T-helper 17 cell (primary cell): ENCODE measurements at regions not wholly inside any gene's neighbourhood (a gene's known extent, or its start where the extent isn't known, plus 50 kb on each side); places are given as distances from the start of the nearest gene placed in this dataset.

Experiments used
- ATAC-seq: fragments of 150-1000 bp; cut with Tn5 transposase; 2 replicates; pipeline ENCODE4 v1.10.0; 2021; ENCODE audit warnings: mild to moderate bottlenecking, moderate library complexity
- DNase-seq, 3 donors: peaks; one replicate each; pipeline versions ENCODE4 v3.0.0 to v3.0.0-alpha.2; 2020 to 2021
- H3K9me3 ChIP-seq: one replicate; pipeline ENCODE4 v1.7.0; 2013; ENCODE audit warnings: low read length, mild to moderate bottlenecking; ENCODE audit not compliant: control insufficient read depth, poor library complexity, severe bottlenecking
- H3K27ac Mint-ChIP-seq: one replicate; pipeline ENCODE4 v1.8.0; 2022; ENCODE audit warnings: mild to moderate bottlenecking, moderate library complexity, mixed read lengths
- H3K27me3 Mint-ChIP-seq: one replicate; pipeline ENCODE4 v1.8.0; 2022; ENCODE audit warnings: mixed read lengths
- H3K36me3 Mint-ChIP-seq: one replicate; pipeline ENCODE4 v1.8.0; 2022; ENCODE audit warnings: low read depth, mixed read lengths
- H3K4me1 Mint-ChIP-seq: one replicate; pipeline ENCODE4 v1.8.0; 2022; ENCODE audit warnings: mild to moderate bottlenecking, mixed read lengths
- H3K4me3 Mint-ChIP-seq: one replicate; pipeline ENCODE4 v1.8.0; 2022; ENCODE audit warnings: mild to moderate bottlenecking, moderate library complexity, mixed read lengths

DNA sequence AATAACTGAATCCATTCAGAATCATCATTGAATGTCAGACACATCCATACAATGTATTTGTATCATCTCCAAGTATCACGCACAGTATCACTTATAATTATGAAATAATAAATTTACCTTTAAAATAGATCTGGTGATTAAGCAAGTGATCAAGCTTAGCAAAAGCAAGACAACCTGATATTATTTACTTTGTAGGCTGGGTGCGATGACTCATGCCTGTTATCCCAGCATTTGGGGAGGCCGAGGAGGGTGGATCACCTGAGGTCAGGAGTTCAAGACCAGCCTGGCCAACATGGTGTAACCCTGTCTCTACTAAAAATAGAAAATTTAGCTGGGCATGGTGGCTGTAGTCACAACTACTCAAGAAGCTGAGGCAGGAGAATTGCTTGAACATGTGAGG lies 421.0 kb upstream of the NETO1 start:
- no peaks in the 10 kb centered on the region for H3K27me3 Mint-ChIP-seq
- no peak overlapping the region for H3K27ac Mint-ChIP-seq
- H3K36me3 Mint-ChIP-seq, result no peaks in the 10 kb centered on the region
- DNase-seq (no peak), ATAC-seq (no peak)
- H3K4me1 Mint-ChIP-seq, result no peaks in the 10 kb centered on the region
- H3K4me3 Mint-ChIP-seq, result no peak overlapping the region
- H3K9me3 ChIP-seq, result no peaks in the 10 kb centered on the region

- Mint-ChIP-seq H3K27ac (no peak overlapping the region), H3K27me3 (no peaks in the 10 kb centered on the region), H3K4me3 (no peak overlapping the region), H3K4me1 (no peaks in the 10 kb centered on the region), H3K36me3 (no peaks in the 10 kb centered on the region)
- DNase-seq (no peak), ATAC-seq (no peak)
- no peaks in the 10 kb centered on the region for H3K9me3 ChIP-seq
Observed at GRCh38 chr18:73286584-73286983, 418.8 kb upstream of the NETO1 start.

GRCh38 chr18:73283788-73284187 lies 416.0 kb upstream of the NETO1 start:
- ATAC-seq, result no peak
- no peak overlapping the region for H3K27ac Mint-ChIP-seq
- no peaks in the 10 kb centered on the region for H3K27me3 Mint-ChIP-seq

DNA sequence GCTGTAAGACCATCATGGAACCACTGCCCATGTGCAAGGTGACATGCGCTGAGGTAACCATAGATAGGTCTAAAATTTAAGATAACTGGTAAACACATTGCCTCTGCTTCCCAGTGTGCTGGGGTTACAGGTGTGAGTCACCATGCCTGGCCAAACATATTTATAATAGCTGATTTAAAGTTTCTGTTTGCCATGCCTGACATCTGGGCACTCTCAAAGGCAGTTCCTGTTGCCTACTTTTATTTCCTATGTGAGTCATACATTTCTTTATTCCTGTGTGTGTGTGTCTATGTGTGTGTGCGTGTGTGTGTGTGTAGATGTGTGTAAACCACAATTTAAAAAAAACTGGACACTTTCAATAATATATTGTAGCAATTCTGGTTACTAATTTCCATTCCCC lies 415.2 kb upstream of the NETO1 start:
- Mint-ChIP-seq H3K4me1 (no peaks in the 10 kb centered on the region), H3K4me3 (no peak overlapping the region), H3K27me3 (no peaks in the 10 kb centered on the region), H3K36me3 (peaks cover 2% of the 10 kb centered on the region), H3K27ac (no peak overlapping the region)
- ATAC-seq (no peak), DNase-seq (no peak)
- no peaks in the 10 kb centered on the region for H3K9me3 ChIP-seq

More at GRCh38 chr18:73283788-73284187, 416.0 kb upstream of the NETO1 start:
- DNase-seq, result no peak
- no peak overlapping the region for H3K4me3 Mint-ChIP-seq
- H3K36me3 Mint-ChIP-seq, result peaks cover 2% of the 10 kb centered on the region
- no peaks in the 10 kb centered on the region for H3K9me3 ChIP-seq
- H3K4me1 Mint-ChIP-seq, result no peaks in the 10 kb centered on the region

DNA sequence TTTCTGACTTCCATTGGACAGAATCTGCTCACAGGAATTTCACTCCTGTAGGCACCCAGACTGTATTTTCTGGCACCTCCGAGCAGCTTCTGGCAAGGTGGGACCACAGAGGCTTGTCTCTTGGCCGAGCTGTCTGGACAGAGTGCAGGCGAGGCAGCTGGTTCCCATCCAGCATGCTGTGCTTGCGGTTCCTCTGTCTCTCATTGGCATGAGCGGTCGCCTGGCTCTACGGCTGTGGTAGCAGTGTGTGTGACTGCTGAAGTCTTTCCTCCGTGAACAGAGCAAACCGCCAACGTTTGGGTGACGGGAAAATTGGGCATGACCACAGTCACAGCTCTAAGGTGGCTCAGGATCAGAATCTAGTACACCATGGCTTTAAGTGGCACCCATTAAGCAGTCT lies 411.7 kb upstream of the NETO1 start:
- Mint-ChIP-seq H3K36me3 (peaks cover 2% of the 10 kb centered on the region), H3K4me3 (no peak overlapping the region), H3K27ac (no peak overlapping the region), H3K27me3 (no peaks in the 10 kb centered on the region), H3K4me1 (no peaks in the 10 kb centered on the region)
- DNase-seq (no peak), ATAC-seq (no peak)
- H3K9me3 ChIP-seq, result no peaks in the 10 kb centered on the region

DNA sequence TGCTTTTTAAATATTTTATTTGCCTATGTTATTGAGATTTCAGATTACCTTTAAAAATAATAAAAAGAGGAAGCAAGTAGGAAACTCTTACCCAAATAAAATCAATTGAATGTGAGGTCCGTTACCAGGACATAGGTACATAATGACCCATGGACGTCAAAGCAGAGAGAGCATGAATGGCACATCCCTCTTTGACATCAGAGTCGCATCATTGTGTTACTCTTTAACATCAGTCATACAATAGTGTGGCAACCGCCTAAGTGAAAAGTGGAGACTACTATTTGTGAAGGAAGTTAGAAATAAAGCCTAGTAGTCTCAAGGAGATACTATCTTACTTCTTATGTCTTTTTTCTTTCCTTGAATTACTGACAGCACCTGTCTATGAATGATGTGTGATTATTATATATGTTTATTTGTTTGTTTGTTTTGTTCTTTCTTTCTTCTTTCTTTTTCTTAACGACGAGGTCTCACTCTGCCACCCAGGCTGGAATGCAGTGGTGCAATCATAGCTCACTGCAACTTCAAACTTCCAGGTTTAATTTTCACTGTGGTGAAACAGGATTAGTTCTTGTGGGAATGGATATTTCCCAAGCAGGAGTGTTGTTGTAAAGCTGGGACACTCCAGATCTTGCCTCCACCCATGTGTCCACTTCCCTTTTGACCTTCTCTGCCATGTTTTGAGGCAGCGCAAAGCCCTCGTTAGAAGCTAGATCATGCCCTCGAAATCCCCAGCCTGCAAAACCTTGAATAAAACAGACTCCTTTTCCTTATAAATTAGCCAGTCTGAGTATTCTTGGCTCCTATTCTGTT lies 407.2 kb upstream of the NETO1 start:
- no peak overlapping the region for H3K27ac Mint-ChIP-seq
- H3K36me3 Mint-ChIP-seq, result peaks cover under 1% of the 10 kb centered on the region

GRCh38 chr18:73270920-73271634 lies 403.3 kb upstream of the NETO1 start:
- no peak for ATAC-seq
- DNase-seq, result no peak
- Mint-ChIP-seq H3K36me3 (no peaks in the 10 kb centered on the region), H3K27me3 (no peaks in the 10 kb centered on the region), H3K4me3 (no peak overlapping the region), H3K4me1 (no peaks in the 10 kb centered on the region), H3K27ac (no peak overlapping the region)
- no peaks in the 10 kb centered on the region for H3K9me3 ChIP-seq

More for the DNA sequence above, 407.2 kb upstream of the NETO1 start:
- DNase-seq, result no peak
- H3K9me3 ChIP-seq, result no peaks in the 10 kb centered on the region
- H3K4me1 Mint-ChIP-seq, result no peaks in the 10 kb centered on the region
- no peak overlapping the region for H3K4me3 Mint-ChIP-seq
- no peaks in the 10 kb centered on the region for H3K27me3 Mint-ChIP-seq
- ATAC-seq, result no peak

DNA sequence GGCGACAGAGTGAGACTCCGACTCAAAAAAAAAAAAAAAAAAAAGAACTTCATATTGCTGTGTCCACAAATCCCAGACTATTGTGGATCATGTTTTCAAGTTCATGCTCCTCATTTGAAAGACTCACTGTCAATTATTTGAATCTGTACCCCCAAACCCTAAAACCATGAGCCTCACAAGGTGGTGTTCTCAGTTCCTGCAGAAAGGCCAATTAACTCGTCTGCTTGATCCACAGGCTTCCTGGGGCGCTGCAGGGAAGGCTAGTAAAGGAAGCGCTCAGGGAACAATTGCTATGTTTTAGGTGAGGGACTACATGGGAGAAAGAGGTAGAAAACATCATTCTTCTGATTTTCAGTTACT lies 396.8 kb upstream of the NETO1 start:
- no peaks in the 10 kb centered on the region for H3K4me1 Mint-ChIP-seq
- H3K4me3 Mint-ChIP-seq, result no peak overlapping the region

GRCh38 chr18:73261923-73262322 lies 394.1 kb upstream of the NETO1 start:
- no peaks in the 10 kb centered on the region for H3K9me3 ChIP-seq
- Mint-ChIP-seq H3K36me3 (no peaks in the 10 kb centered on the region), H3K27me3 (no peaks in the 10 kb centered on the region), H3K4me3 (no peak overlapping the region), H3K27ac (no peak overlapping the region), H3K4me1 (no peaks in the 10 kb centered on the region)
- DNase-seq (no peak), ATAC-seq (no peak)

More for the DNA sequence above, 396.8 kb upstream of the NETO1 start:
- no peaks in the 10 kb centered on the region for H3K9me3 ChIP-seq
- ATAC-seq (no peak), DNase-seq (no peak)
- no peaks in the 10 kb centered on the region for H3K36me3 Mint-ChIP-seq
- H3K27me3 Mint-ChIP-seq, result no peaks in the 10 kb centered on the region
- no peak overlapping the region for H3K27ac Mint-ChIP-seq

GRCh38 chr18:73261243-73261642 lies 393.5 kb upstream of the NETO1 start:
- Mint-ChIP-seq H3K27ac (no peak overlapping the region), H3K4me3 (no peak overlapping the region), H3K36me3 (no peaks in the 10 kb centered on the region), H3K4me1 (no peaks in the 10 kb centered on the region), H3K27me3 (no peaks in the 10 kb centered on the region)
- DNase-seq (no peak), ATAC-seq (no peak)
- no peaks in the 10 kb centered on the region for H3K9me3 ChIP-seq

DNA sequence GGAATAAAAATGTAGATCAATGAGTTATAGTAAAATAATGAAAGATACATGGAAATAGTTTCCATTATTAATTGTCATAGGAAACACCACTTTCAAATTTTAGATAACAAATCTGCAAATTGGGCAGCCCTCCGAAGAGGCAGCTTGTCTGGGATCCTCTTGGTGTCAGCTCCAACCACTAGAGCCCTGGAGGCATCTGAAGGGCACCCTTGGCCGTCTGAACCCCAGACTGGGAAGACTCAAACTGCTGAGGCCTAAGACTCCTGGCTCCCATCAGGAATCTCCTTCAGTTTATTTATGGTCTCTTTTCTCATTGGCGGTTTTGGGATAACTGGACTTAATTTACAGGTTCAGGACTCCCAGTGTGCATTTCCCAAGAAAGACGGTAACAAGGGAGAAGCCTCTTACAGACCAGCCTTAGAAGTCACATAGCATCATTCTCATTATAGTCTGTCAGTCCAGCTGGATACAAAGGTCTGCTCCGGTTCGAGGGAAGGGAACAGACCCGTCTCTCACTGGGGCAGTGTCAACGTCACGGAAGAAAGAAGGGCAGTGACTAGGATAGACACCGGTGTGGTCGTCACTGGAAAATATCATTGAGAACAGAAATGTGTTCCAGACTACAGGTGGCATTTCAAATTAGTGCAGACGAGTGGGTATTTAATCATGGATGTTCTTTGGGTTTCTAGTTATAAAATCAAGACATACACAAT lies 390.7 kb upstream of the NETO1 start:
- H3K4me1 Mint-ChIP-seq, result no peaks in the 10 kb centered on the region
- H3K27me3 Mint-ChIP-seq, result no peaks in the 10 kb centered on the region
- H3K4me3 Mint-ChIP-seq, result no peak overlapping the region
- no peak overlapping the region for H3K27ac Mint-ChIP-seq
- no peaks in the 10 kb centered on the region for H3K36me3 Mint-ChIP-seq
- ATAC-seq, result no peak
- no peak for DNase-seq
- H3K9me3 ChIP-seq, result no peaks in the 10 kb centered on the region

GRCh38 chr18:73254564-73254963 lies 386.8 kb upstream of the NETO1 start:
- no peaks in the 10 kb centered on the region for H3K4me1 Mint-ChIP-seq
- no peak for ATAC-seq
- no peaks in the 10 kb centered on the region for H3K36me3 Mint-ChIP-seq
- DNase-seq, result no peak
- no peak overlapping the region for H3K4me3 Mint-ChIP-seq
- H3K9me3 ChIP-seq, result no peaks in the 10 kb centered on the region
- H3K27me3 Mint-ChIP-seq, result no peaks in the 10 kb centered on the region
- no peak overlapping the region for H3K27ac Mint-ChIP-seq

GRCh38 chr18:73249030-73249429 lies 381.2 kb upstream of the NETO1 start:
- no peaks in the 10 kb centered on the region for H3K27me3 Mint-ChIP-seq
- H3K27ac Mint-ChIP-seq, result no peak overlapping the region
- H3K4me1 Mint-ChIP-seq, result no peaks in the 10 kb centered on the region
- H3K9me3 ChIP-seq, result no peaks in the 10 kb centered on the region
- DNase-seq (no peak), ATAC-seq (no peak)
- no peaks in the 10 kb centered on the region for H3K36me3 Mint-ChIP-seq
- H3K4me3 Mint-ChIP-seq, result no peak overlapping the region
